ENCODE measurements at regions not wholly inside any gene's neighbourhood (a gene's known extent, or its start where the extent isn't known, plus 50 kb on each side); places are given as distances from the start of the nearest gene placed in this dataset.

- DNase-seq (ENCODE audit: low read depth), result peak; percentile 32
- TF ChIP-seq CTCF (IDR thresholded peaks at IDR 0.05; ENCODE audit: insufficient read depth, low read depth, low read length, missing control alignments), result no peak
- H3K4me3 ChIP-seq (ENCODE audit: low read length), result no peak overlapping the region
These were observed 537.6 kb upstream of the IL12A start for GRCh38 chr3:159451067-159451466.

- TF ChIP-seq CTCF (IDR thresholded peaks at IDR 0.05; ENCODE audit: insufficient read depth, low read depth, low read length, missing control alignments), result no peak
- H3K4me3 ChIP-seq (ENCODE audit: low read length), result no peak overlapping the region
- DNase-seq (ENCODE audit: low read depth), result peak; percentile 14
These were observed 537.2 kb upstream of the IL12A start for GRCh38 chr3:159451482-159451881.

GRCh38 chr3:159453036-159453435 is 535.6 kb upstream of the IL12A start:
- no peak for TF ChIP-seq CTCF (IDR thresholded peaks at IDR 0.05; ENCODE audit: insufficient read depth, low read depth, low read length, missing control alignments)
- DNase-seq (ENCODE audit: low read depth), result no peak
- H3K4me3 ChIP-seq (ENCODE audit: low read length), result no peak overlapping the region

GRCh38 chr3:159453945-159454344 is 534.7 kb upstream of the IL12A start:
- no peak for TF ChIP-seq CTCF (IDR thresholded peaks at IDR 0.05; ENCODE audit: insufficient read depth, low read depth, low read length, missing control alignments)
- no peak for DNase-seq (ENCODE audit: low read depth)
- H3K4me3 ChIP-seq (ENCODE audit: low read length), result no peak overlapping the region

- TF ChIP-seq CTCF (IDR thresholded peaks at IDR 0.05; ENCODE audit: insufficient read depth, low read depth, low read length, missing control alignments), result no peak
- DNase-seq (ENCODE audit: low read depth), result no peak
- no peak overlapping the region for H3K4me3 ChIP-seq (ENCODE audit: low read length)
These were observed 532.9 kb upstream of the IL12A start for GRCh38 chr3:159455741-159456181.

GRCh38 chr3:159458010-159458409 is 530.6 kb upstream of the IL12A start:
- no peak overlapping the region for H3K4me3 ChIP-seq (ENCODE audit: low read length)
- peak; percentile 97 for DNase-seq (ENCODE audit: low read depth)
- no peak for TF ChIP-seq CTCF (IDR thresholded peaks at IDR 0.05; ENCODE audit: insufficient read depth, low read depth, low read length, missing control alignments)

GRCh38 chr3:159458982-159459381 is 529.7 kb upstream of the IL12A start:
- TF ChIP-seq CTCF (IDR thresholded peaks at IDR 0.05; ENCODE audit: insufficient read depth, low read depth, low read length, missing control alignments), result no peak
- no peak overlapping the region for H3K4me3 ChIP-seq (ENCODE audit: low read length)
- DNase-seq (ENCODE audit: low read depth), result peak; percentile 18
